ENCODE measurements at regions not wholly inside any gene's neighbourhood (a gene's known extent, or its start where the extent isn't known, plus 50 kb on each side); places are given as distances from the start of the nearest gene placed in this dataset.

DNA sequence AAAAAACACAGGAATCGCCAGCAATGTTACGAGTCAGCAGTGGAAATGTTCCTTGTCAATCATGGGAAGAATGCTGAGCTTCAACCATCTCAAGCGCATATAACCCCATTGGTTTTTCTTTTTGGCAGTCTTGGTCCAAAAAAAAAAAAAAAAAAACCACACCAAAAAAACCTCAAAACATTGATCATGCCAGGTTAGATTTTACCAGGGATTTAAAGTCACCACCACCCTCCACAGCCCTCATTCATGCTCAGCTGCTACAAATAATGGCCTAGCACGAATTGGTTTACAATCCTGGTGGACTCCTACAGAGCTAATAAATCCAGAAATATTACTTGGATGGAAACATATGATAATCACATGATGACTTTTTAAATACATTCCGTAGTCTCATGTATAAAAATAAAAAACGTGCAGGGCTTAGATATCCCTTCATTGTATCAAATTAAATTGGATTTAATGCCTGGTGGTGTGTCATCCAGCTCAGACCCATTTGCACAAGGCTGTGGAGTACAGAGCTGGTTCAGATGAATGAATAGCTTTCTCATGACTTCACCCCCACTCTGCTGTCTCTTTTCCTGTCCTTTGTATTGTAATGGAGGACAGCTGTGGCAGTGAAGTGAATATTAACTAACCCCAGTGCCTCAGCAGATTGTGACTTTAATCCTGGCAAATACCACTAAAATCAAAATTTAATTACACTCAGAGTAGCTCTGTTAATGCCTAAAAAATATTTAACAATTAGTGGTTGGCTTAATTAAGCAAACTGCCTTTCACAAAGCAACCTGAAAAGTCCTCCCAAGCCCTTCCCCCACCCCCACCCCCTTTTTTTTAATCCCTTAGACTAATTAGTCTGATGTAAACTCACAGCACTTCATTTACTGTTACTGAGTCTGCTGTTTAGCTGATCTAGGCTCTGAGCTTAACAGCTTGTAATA lies 626.5 kb upstream of the ZNF608 start:
- TF ChIP-seq, protein P1, sequence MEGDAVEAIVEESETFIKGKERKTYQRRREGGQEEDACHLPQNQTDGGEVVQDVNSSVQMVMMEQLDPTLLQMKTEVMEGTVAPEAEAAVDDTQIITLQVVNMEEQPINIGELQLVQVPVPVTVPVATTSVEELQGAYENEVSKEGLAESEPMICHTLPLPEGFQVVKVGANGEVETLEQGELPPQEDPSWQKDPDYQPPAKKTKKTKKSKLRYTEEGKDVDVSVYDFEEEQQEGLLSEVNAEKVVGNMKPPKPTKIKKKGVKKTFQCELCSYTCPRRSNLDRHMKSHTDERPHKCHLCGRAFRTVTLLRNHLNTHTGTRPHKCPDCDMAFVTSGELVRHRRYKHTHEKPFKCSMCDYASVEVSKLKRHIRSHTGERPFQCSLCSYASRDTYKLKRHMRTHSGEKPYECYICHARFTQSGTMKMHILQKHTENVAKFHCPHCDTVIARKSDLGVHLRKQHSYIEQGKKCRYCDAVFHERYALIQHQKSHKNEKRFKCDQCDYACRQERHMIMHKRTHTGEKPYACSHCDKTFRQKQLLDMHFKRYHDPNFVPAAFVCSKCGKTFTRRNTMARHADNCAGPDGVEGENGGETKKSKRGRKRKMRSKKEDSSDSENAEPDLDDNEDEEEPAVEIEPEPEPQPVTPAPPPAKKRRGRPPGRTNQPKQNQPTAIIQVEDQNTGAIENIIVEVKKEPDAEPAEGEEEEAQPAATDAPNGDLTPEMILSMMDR (IDR thresholded peaks at IDR 0.05; ENCODE audit: borderline replicate concordance), result no peak
- H3K27me3 ChIP-seq (ENCODE audit: low read depth), result no peaks in the 10 kb centered on the region
- DNase-seq, result no peak
- H3K4me3 ChIP-seq, result no peak overlapping the region
- H3K4me1 ChIP-seq, result no peaks in the 10 kb centered on the region
- H3K9me3 ChIP-seq (replicated peaks), result peaks cover 6% of the 10 kb centered on the region
- H3K27ac ChIP-seq (replicated peaks), result no peak overlapping the region
- no peaks in the 10 kb centered on the region for H3K36me3 ChIP-seq
- intact Hi-C loops (cut with micrococcal nuclease), result no loop called here

DNA sequence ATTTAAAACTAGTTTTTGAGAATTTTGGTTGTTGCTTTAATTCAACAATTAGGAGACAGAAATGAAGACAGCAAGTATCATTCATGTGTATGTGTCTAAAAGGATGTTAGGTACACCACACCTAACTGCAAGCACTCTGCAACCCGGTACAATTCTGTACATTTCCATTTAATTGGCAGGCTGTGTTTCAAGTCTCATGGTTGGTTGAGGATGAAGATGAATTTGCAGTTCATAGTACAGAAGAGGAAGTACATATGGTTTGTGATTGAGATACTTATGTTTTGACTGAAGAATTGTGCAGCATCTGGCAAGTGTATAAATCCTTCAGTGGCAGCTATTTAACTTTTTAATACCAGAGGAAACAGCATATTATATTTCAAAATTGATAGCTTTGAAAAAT lies 628.7 kb upstream of the ZNF608 start:
- TF ChIP-seq, protein P1 (IDR thresholded peaks at IDR 0.05; ENCODE audit: borderline replicate concordance), result no peak
- no peaks in the 10 kb centered on the region for H3K27me3 ChIP-seq (ENCODE audit: low read depth)
- no peaks in the 10 kb centered on the region for H3K9me3 ChIP-seq (replicated peaks)
- H3K4me3 ChIP-seq, result no peak overlapping the region
- H3K27ac ChIP-seq (replicated peaks), result no peak overlapping the region
- no peak for DNase-seq
- intact Hi-C loops (cut with micrococcal nuclease), result no loop called here
- no peaks in the 10 kb centered on the region for H3K4me1 ChIP-seq
- H3K36me3 ChIP-seq, result no peaks in the 10 kb centered on the region

DNA sequence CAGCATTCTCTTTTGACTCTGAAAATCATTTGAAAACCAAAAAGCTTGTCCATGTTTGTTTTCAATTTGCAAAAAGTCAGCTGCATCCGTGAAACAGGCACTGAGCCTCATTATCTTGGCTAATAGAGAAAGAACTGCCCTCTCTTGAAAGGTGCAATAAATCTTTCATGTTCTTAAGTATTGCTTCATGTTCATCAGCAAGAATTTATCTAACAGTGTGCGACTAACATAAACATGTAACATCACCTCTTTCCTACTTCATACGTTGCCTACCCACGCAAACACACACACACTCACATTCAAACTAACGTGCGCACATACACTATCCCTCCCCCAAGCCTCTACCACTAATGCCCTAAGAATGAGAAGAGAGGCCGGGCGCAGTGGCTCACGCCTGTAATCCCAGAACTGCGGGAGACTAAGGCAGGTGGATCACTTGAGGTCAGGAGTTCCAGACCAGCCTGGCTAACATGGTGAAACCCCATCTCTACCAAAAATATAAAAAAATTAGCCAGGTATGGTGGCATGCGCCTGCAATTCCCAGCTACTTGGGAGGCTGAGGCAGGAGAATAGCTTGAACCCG lies 629.7 kb upstream of the ZNF608 start:
- no peak for DNase-seq
- Histone ChIP-seq H3K9me3 (replicated peaks) (no peaks in the 10 kb centered on the region), H3K27ac (replicated peaks) (no peak overlapping the region), H3K4me3 (no peak overlapping the region), H3K27me3 (ENCODE audit: low read depth) (no peaks in the 10 kb centered on the region), H3K36me3 (no peaks in the 10 kb centered on the region), H3K4me1 (no peaks in the 10 kb centered on the region)
- TF ChIP-seq, protein P1 (IDR thresholded peaks at IDR 0.05; ENCODE audit: borderline replicate concordance), result no peak
- intact Hi-C loops (cut with micrococcal nuclease), result no loop called here

DNA sequence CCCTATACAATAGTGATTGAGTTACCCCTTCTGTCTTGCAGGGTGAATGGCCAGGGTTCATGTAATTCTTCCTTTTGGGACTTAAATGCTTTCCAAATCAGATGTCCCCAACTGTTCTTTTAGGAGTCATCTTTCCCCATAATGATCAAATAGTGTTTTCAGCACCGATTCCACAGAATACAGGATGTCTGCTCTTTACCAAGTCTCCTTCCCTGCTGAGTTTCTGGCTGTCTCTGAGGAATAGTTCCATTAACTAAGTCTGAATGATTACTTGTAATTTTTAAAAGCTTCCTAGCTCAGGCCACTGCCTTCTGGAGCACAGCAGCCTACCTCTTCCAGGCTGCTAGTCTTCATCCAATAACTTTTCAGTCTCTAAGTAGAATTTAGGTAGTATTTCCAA lies 630.7 kb upstream of the ZNF608 start:
- Histone ChIP-seq H3K27me3 (ENCODE audit: low read depth) (no peaks in the 10 kb centered on the region), H3K9me3 (replicated peaks) (no peaks in the 10 kb centered on the region), H3K27ac (replicated peaks) (no peak overlapping the region), H3K4me3 (no peak overlapping the region), H3K36me3 (no peaks in the 10 kb centered on the region), H3K4me1 (no peaks in the 10 kb centered on the region)
- intact Hi-C loops (cut with micrococcal nuclease), result no loop called here
- TF ChIP-seq, protein P1 (IDR thresholded peaks at IDR 0.05; ENCODE audit: borderline replicate concordance), result no peak
- DNase-seq, result no peak

DNA sequence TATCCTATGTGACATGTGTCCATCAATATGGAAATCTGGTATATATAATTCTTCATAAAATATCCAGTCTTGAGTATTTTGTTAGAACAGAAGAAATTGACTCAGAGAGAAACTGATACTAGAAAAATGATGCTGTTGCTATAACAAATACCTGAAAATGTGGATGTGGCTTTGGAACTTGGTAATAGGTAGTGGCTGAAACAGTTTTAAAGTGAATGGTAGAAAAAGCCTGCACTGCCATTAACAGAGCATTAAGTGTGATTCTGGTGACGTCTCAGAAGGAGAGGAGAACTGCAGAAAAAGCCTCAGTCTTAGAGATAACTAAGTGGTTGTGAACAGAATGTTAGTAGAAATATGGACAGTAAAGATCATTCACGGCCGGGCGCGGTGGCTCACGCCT lies 634.9 kb upstream of the ZNF608 start:
- DNase-seq, result no peak
- no peak overlapping the region for H3K4me3 ChIP-seq
- intact Hi-C loops (cut with micrococcal nuclease), result no loop called here
- no peaks in the 10 kb centered on the region for H3K27me3 ChIP-seq (ENCODE audit: low read depth)
- no peaks in the 10 kb centered on the region for H3K4me1 ChIP-seq
- H3K36me3 ChIP-seq, result no peaks in the 10 kb centered on the region
- no peaks in the 10 kb centered on the region for H3K9me3 ChIP-seq (replicated peaks)
- TF ChIP-seq, protein P1 (IDR thresholded peaks at IDR 0.05; ENCODE audit: borderline replicate concordance), result no peak
- H3K27ac ChIP-seq (replicated peaks), result no peak overlapping the region

All from left ventricle myocardium inferior (tissue), 1 donor.